Effector memory CD8-positive, alpha-beta T cell (primary cell): ENCODE measurements at regions not wholly inside any gene's neighbourhood (a gene's known extent, or its start where the extent isn't known, plus 50 kb on each side); places are given as distances from the start of the nearest gene placed in this dataset.

ENCODE experiments used
- ATAC-seq: fragments of 150-1000 bp; cut with Tn5 transposase; replicated peaks from 2 replicates; pipeline ENCODE4 v1.10.0; 2021; ENCODE audit warnings: mild to moderate bottlenecking, moderate library complexity
- DNase-seq, 3 experiments: peaks; one replicate each; pipeline ENCODE4 v3.0.0; 2021
- H3K27ac Mint-ChIP-seq, 2 donors: one replicate each; pipeline ENCODE4 v1.8.0; 2022; ENCODE audit warnings: mild to moderate bottlenecking in 2 of 2, mixed read lengths in 2 of 2, moderate library complexity in 2 of 2
- H3K27me3 Mint-ChIP-seq, 2 donors: one replicate each; pipeline ENCODE4 v1.8.0; 2022; ENCODE audit warnings: mixed read lengths in 2 of 2
- H3K36me3 Mint-ChIP-seq: one replicate; pipeline ENCODE4 v1.8.0; 2022; ENCODE audit warnings: mild to moderate bottlenecking, moderate library complexity, mixed read lengths; ENCODE audit not compliant: insufficient read depth
- H3K4me1 Mint-ChIP-seq, 2 donors: one replicate each; pipeline ENCODE4 v1.8.0; 2022; ENCODE audit warnings: low read depth in 2 of 2, mixed read lengths in 2 of 2
- H3K4me3 Mint-ChIP-seq, 2 donors: one replicate each; pipeline ENCODE4 v1.8.0; 2022; ENCODE audit warnings: mild to moderate bottlenecking in 2 of 2, mixed read lengths in 2 of 2, moderate library complexity in 2 of 2
- H3K9me3 Mint-ChIP-seq, 2 donors: one replicate each; pipeline ENCODE4 v1.8.0; 2022; ENCODE audit warnings: mixed read lengths in 2 of 2

DNA sequence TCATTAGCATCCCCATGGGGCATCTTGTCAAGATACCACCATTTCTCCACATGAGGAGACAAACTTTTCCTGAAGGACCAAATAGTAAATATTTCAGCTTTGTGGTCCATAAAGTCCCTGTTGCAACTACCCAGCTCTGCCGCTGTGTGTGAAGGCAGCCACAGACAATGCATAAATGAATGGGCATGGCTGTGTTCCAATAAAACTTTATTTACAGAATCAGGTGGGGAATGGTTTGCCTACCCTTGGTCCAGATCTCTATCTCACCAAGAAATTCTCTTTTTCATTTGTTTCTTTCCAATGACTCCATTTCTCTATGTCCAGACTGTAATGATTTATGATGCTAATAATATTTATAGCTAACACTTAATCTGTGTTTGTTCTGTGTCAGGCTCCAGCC, 409.3 kb upstream of the TBX3 start:
- no peaks in the 10 kb centered on the region for H3K36me3 Mint-ChIP-seq
- H3K9me3 Mint-ChIP-seq: peaks cover 16 to 18% of the 10 kb centered on the region in 2 donors
- H3K4me1 Mint-ChIP-seq: no peaks in the 10 kb centered on the region
- no peak for ATAC-seq
- no peak overlapping the region for H3K27ac Mint-ChIP-seq
- no peak for DNase-seq
- no peak overlapping the region for H3K4me3 Mint-ChIP-seq
- no peaks in the 10 kb centered on the region for H3K27me3 Mint-ChIP-seq

DNA sequence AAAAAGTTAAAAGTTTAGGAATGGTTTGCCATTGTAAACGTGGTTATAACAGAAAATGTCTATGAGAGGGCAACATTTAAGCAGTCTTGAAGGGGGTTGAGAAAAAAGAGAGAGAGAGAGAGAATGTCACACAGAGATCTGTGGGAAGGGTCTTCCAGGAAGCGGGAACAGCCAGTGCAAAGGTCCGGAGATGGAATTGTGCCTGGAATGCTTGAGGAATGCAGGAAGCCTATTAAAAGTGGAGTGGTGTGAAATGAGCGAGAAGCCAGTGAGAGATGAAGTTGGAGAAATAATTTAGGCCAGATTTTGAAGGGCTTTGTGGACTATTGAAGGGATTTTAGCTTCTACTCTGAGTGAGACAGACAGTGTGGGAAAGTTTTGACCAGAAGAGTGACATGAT, 406.8 kb upstream of the TBX3 start:
- Mint-ChIP-seq H3K36me3 (no peaks in the 10 kb centered on the region), H3K27me3 (no peaks in the 10 kb centered on the region), H3K27ac (no peak overlapping the region), H3K9me3 (peaks cover 13 to 16% of the 10 kb centered on the region in 2 donors), H3K4me3 (no peak overlapping the region), H3K4me1 (no peaks in the 10 kb centered on the region)
- ATAC-seq: no peak
- no peak for DNase-seq

DNA sequence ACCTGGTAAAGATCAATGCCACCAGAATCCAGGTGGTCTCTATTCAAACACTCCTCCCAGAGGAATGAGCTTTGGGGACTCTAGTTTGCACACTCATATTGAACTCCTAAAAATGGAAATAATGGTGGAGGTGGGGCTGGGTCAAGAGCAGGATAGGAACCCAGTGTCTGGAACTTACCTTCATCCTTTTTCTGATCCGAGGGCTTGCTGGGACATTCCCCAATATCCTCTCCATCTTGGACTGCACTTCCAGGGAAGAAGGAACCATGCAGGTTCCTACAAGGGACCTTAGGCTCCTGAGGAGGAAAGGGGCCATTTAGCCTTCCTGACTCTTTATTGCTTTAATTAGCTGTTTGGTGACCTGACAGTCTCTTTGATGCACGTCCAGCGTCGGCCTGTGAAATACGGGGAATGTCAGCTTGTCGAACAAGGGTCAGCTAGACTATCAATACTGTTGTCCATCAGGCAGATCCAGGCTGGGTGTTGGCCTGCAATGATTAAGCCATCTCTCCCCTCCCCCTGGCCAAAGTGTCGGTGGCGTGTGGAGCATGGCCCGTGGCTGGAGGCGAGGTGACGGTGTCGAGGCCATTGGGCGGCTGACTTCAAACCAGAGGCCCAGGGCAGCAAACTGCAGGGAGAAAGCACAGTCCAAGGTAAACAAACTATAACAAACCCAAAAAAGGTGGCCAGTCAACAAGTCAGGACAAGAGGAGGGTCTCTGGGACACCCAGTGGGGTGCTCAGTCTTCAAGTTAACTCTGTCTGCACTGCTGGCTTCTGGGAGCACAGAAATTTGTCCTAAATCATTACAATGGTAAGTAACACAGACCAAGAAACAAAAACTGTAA, 405.2 kb upstream of the TBX3 start:
- Mint-ChIP-seq H3K36me3 (no peaks in the 10 kb centered on the region), H3K27ac (no peak overlapping the region)

DNA sequence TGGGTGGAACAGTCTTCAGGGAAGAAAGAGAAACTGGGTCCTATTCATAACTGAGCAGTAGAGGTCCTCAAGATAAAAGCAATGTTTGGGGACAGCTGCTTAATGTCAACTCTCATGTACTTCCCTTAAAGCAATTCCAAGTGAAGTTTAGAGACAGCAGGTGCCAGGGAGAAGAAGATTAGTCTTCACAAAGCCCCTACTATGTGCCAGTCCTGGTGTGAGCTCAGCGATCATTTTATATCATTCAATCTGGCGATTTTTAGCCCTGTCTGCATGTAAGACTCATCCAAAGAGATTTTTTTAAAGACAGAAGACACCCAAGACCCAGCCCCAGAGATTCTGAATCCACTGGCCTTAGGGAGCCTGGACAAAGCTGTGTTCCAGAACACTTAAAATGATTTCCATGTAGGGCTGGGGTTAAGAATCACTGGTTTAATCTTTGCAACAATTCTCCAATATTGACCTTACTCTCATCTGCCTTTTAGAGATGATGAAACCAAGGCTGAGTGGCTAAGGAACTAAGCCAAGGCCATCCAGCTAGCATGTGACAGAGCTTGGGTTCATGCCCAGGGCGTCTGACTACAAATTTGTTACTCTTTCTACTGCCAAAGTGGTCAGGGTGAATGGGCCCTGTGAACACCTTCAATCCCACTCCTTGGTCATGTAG, 404.5 kb upstream of the TBX3 start:
- ATAC-seq: no peak
- H3K4me3 Mint-ChIP-seq: no peak overlapping the region
- no peaks in the 10 kb centered on the region for H3K36me3 Mint-ChIP-seq

More for the DNA sequence above, 405.2 kb upstream of the TBX3 start:
- Mint-ChIP-seq H3K4me3 (no peak overlapping the region), H3K9me3 (peaks cover 13 to 16% of the 10 kb centered on the region in 2 donors), H3K27me3 (no peaks in the 10 kb centered on the region), H3K4me1 (no peaks in the 10 kb centered on the region)
- ATAC-seq (no peak), DNase-seq (no peak)

DNA sequence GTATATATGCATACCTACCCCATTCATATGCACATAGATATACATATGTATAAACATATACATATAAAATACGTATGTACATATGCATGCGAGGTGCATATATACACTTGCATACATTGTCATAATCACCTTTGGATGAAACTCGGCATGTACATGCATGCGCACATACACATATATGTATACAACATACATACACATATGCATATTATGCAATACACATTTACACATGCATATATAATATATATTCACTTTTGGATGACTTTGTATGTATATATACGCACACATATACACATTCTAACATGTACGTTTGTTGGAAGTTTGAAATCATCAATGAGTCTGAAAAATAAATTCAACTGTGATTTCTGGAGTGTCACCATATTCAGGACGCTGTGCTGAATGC, 401.6 kb upstream of the TBX3 start:
- DNase-seq: no peak
- H3K27ac Mint-ChIP-seq: no peak overlapping the region
- H3K4me3 Mint-ChIP-seq: no peak overlapping the region
- no peaks in the 10 kb centered on the region for H3K27me3 Mint-ChIP-seq
- no peaks in the 10 kb centered on the region for H3K36me3 Mint-ChIP-seq
- no peaks in the 10 kb centered on the region for H3K4me1 Mint-ChIP-seq
- peaks cover 0 to 3% of the 10 kb centered on the region in 2 donors for H3K9me3 Mint-ChIP-seq
- ATAC-seq: no peak

More for the DNA sequence above, 404.5 kb upstream of the TBX3 start:
- H3K9me3 Mint-ChIP-seq: peaks cover 10 to 16% of the 10 kb centered on the region in 2 donors
- no peak overlapping the region for H3K27ac Mint-ChIP-seq
- H3K27me3 Mint-ChIP-seq: no peaks in the 10 kb centered on the region
- H3K4me1 Mint-ChIP-seq: no peaks in the 10 kb centered on the region
- no peak for DNase-seq

DNA sequence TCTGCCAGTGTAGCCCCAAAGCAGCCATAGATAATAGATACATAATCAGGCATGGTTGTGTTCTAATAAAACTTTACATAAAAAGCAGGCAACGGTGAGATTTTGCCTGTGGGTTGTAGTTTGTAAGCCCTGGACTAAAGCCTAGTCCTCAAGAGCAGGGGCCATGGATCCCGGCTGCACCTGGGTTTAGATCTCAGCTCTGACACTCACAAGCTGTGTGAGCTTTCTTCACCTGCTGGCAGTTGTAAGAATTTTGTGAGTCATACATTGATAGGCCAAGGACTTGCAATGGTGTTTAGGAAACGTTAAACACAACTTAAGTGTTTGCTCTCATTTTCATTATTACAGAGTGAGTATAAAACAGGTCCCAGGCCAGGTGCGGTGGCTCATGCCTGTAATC, 395.8 kb upstream of the TBX3 start:
- H3K9me3 Mint-ChIP-seq: peaks cover 0 to 2% of the 10 kb centered on the region in 2 donors
- no peak for ATAC-seq
- H3K4me3 Mint-ChIP-seq: no peak overlapping the region
- no peaks in the 10 kb centered on the region for H3K27me3 Mint-ChIP-seq
- H3K27ac Mint-ChIP-seq: no peak overlapping the region
- DNase-seq: no peak
- no peaks in the 10 kb centered on the region for H3K36me3 Mint-ChIP-seq
- no peaks in the 10 kb centered on the region for H3K4me1 Mint-ChIP-seq

DNA sequence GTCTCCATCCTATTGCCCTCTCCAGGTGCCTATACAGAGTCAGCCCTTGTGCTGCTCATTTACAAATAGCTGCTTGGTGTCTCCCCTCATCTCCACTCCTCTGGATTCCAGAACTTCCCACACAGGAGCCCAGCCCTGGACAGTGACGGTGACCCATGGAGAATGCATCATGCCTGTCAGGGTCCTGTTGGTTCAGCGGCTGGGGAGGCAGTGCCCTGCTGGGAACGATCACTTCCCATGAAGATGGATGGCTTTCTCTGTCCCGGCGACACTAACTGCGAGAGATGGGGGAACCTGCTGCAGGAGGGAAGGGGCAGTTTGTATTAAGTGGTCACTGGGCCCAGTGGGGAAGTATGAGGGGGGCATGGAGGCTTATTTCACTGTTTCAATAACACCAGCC, 395.0 kb upstream of the TBX3 start:
- ATAC-seq (no peak), DNase-seq (no peak)
- Mint-ChIP-seq H3K4me3 (no peak overlapping the region), H3K27ac (no peak overlapping the region), H3K9me3 (peaks cover 0 to 2% of the 10 kb centered on the region in 2 donors), H3K27me3 (no peaks in the 10 kb centered on the region), H3K36me3 (no peaks in the 10 kb centered on the region), H3K4me1 (no peaks in the 10 kb centered on the region)

DNA sequence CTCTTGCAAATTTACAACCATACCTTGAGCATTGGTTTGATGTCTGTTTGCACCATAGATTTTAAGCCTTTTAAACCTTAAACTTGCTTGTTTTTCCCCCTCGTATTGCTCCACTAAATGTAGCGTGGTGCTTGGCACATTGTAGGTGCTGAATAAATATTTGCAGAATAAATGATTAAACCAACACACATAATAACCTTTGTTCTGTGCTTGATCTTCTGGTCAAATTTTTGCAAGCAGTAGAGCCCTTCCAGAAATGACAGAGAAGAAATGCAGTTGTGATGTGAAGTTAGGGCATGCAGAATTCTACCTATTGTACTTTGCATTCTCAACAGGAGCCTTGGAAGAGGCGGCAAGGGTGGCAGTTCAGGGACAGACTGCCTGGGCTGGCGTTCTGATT, 394.4 kb upstream of the TBX3 start:
- Mint-ChIP-seq H3K4me1 (no peaks in the 10 kb centered on the region), H3K27me3 (no peaks in the 10 kb centered on the region), H3K36me3 (no peaks in the 10 kb centered on the region), H3K27ac (no peak overlapping the region), H3K9me3 (peaks cover 0 to 4% of the 10 kb centered on the region in 2 donors), H3K4me3 (no peak overlapping the region)
- DNase-seq (no peak), ATAC-seq (no peak)

DNA sequence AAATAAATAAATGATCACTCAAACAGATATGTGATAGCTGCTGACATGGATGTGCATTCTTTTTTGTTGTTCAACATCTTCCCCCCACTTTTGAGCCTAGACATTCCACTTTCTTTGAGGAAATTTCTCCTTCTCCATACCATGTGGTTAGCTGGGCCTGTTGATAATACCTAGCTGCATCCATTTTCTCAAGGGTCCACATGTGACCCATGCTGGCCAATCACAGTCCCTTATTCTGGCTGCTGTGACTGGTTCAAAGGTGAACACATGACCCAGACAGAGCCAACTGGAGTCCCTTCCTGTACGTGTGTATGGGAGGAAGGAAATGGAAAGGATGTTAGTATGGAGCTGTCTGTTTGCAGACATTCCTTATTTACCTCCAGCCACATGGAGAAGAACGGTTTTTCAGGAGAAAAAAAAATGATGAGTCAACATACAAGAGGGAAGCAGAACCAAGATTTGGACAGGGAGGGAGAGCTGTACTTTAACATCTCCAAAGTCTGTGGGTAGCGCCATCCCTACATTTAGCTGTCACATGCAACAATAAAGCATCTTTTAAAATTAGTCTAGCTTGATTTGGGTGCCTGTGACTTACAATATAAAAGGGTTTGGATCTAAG, 391.7 kb upstream of the TBX3 start:
- DNase-seq: no peak
- Mint-ChIP-seq H3K4me3 (no peak overlapping the region), H3K27me3 (no peaks in the 10 kb centered on the region), H3K36me3 (no peaks in the 10 kb centered on the region), H3K4me1 (no peaks in the 10 kb centered on the region), H3K27ac (no peak overlapping the region), H3K9me3 (peaks cover 9 to 10% of the 10 kb centered on the region in 2 donors)
- no peak for ATAC-seq

DNA sequence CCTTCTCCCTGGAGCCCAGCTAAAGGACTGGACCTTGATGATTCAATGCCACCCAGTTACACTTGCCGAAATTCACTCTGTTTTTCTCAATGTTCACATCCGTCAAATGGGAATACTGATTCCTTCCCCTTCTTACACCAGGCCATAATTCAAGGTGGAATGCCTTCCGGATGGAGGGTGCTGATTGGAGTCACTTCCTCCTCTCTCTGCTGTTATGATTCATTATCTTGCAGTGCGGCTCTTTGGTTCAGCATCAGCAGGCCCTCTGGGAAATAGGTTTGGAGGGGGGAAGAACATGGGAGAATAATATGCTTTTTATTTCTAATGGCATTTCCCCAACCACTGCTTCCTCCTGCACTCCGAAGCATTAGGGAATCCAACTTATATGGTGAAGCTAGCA, 390.6 kb upstream of the TBX3 start:
- Mint-ChIP-seq H3K9me3 (peaks cover 11 to 18% of the 10 kb centered on the region in 2 donors), H3K4me1 (no peaks in the 10 kb centered on the region), H3K27me3 (no peaks in the 10 kb centered on the region), H3K4me3 (no peak overlapping the region), H3K27ac (no peak overlapping the region), H3K36me3 (no peaks in the 10 kb centered on the region)
- ATAC-seq (no peak), DNase-seq (no peak)

DNA sequence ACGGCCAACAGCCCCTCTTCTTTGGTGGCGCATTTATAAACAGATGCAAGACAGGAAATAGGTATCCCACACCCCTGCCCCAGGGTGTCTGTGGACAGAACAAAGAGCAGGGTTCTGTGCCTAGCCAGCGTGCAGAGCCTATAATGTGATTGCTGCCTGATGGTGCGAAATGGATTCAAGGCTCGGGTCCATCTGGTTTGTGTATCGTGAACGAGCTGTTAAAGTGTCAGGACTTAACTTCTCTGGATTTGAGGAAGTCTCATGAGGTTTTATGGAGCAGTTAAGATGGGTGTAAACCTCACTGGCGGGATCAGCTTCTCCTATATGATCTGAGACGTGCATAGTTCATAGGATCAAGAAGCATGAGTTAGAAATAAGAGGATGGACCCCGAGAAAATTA, 388.7 kb upstream of the TBX3 start:
- no peaks in the 10 kb centered on the region for H3K4me1 Mint-ChIP-seq
- H3K27ac Mint-ChIP-seq: no peak overlapping the region
- H3K4me3 Mint-ChIP-seq: no peak overlapping the region
- H3K36me3 Mint-ChIP-seq: no peaks in the 10 kb centered on the region
- peaks cover 12 to 18% of the 10 kb centered on the region in 2 donors for H3K9me3 Mint-ChIP-seq
- no peaks in the 10 kb centered on the region for H3K27me3 Mint-ChIP-seq
- ATAC-seq (no peak), DNase-seq (no peak)

DNA sequence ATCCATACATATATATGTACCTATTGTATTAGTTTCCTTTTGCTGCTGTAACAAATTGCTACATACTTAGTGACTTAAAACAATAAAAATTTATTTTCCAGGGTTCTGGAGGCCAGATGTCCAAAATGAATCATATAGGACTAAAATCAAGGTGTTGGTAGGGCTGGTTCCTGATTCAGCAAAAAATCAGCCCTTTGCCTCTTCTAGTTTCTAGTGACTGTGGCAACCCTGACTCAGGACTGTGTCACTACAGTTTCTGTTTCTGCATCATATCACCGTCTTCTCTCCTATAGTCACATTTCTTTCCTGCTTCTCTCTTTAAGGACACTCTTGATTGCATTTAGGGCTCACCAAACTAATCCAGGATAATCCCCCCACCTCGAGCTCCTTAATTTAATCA, 386.3 kb upstream of the TBX3 start:
- Mint-ChIP-seq H3K27me3 (no peaks in the 10 kb centered on the region), H3K36me3 (no peaks in the 10 kb centered on the region), H3K27ac (no peak overlapping the region), H3K4me3 (no peak overlapping the region), H3K4me1 (no peaks in the 10 kb centered on the region), H3K9me3 (peaks cover 12 to 18% of the 10 kb centered on the region in 2 donors)
- ATAC-seq: no peak
- no peak for DNase-seq

DNA sequence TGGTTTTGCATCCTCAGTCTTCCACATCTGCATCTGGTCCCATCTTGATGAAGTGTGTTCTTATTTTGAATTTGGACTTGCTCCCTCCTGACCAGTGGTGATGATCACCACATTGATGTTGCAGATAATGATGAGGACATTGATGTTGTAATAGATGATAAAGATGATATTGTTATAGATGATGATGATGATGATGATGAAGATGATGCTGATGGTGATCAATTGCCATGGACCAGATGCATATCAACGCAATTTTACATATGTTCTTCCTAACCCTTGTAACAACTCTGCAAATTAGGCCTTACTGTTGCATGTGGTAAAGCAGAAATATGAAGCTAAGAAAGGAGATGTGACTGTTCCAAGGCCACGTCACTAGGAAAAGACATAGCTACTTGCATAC, 380.3 kb upstream of the TBX3 start:
- no peak for ATAC-seq

DNA sequence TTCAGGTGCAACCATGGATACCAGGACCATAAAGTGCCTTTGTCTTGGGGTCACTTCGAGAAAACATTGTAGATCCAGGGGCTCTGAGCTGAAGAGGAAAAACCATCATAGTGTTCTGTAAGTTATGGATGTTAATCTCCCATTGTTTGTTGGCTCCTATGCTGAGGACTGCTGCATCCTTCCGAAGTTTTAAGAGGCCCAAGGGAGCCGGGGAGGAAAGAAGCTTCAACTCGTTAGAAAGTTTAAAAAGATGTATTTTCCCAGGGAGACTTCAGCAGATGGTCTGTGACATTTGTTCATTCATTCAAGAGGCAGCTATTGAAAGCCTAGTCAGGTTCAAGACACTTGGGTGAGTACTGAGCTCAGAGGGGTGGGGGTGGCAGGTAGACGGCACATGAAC, 378.8 kb upstream of the TBX3 start:
- H3K36me3 Mint-ChIP-seq: no peaks in the 10 kb centered on the region
- H3K27ac Mint-ChIP-seq: no peak overlapping the region
- peaks cover 5 to 15% of the 10 kb centered on the region in 2 donors for H3K9me3 Mint-ChIP-seq
- H3K4me1 Mint-ChIP-seq: no peaks in the 10 kb centered on the region
- no peak for DNase-seq
- no peak overlapping the region for H3K4me3 Mint-ChIP-seq
- no peak for ATAC-seq
- H3K27me3 Mint-ChIP-seq: no peaks in the 10 kb centered on the region

More for the DNA sequence above, 380.3 kb upstream of the TBX3 start:
- Mint-ChIP-seq H3K4me1 (no peaks in the 10 kb centered on the region), H3K9me3 (peaks cover 5 to 7% of the 10 kb centered on the region in 2 donors), H3K4me3 (no peak overlapping the region), H3K27me3 (no peaks in the 10 kb centered on the region), H3K27ac (no peak overlapping the region), H3K36me3 (no peaks in the 10 kb centered on the region)
- no peak for DNase-seq
